Stomach (tissue), 4 donors: ENCODE measurements at regions not wholly inside any gene's neighbourhood (a gene's known extent, or its start where the extent isn't known, plus 50 kb on each side); places are given as distances from the start of the nearest gene placed in this dataset.

Source experiments
- EP300 ChIP-seq: sonication (generic); formaldehyde crosslinking; IDR thresholded peaks from one replicate; pipeline ENCODE4 v1.6.1; 2017; ENCODE audit warnings: antibody characterized with exemption
- POLR2A ChIP-seq, 4 donors: fragments of 450-650 bp; IDR thresholded peaks; one replicate each; pipeline ENCODE4 v1.6.1; 2016; ENCODE audit warnings: antibody characterized with exemption in 4 of 4, control low read depth in 2 of 4, mild to moderate bottlenecking in 1 of 4, moderate library complexity in 1 of 4
- POLR2AphosphoS5 ChIP-seq, 3 donors: sonication (generic); formaldehyde crosslinking; IDR thresholded peaks; one replicate each; pipeline ENCODE4 v1.6.1; 2016; ENCODE audit warnings: antibody characterized with exemption in 3 of 3
- TF ChIP-seq, protein P1 (sequence below), 7 experiments: fragments of 450-650 bp in 4 of 7; fragments of 200-600 bp in 3 of 7; sonication (generic) in 3 of 7; IDR thresholded peaks; one replicate each; pipeline ENCODE4 v1.5.1; 2016 to 2019; ENCODE audit warnings: antibody characterized with exemption in 7 of 7, control low read depth in 2 of 7, mild to moderate bottlenecking in 1 of 7

DNA sequence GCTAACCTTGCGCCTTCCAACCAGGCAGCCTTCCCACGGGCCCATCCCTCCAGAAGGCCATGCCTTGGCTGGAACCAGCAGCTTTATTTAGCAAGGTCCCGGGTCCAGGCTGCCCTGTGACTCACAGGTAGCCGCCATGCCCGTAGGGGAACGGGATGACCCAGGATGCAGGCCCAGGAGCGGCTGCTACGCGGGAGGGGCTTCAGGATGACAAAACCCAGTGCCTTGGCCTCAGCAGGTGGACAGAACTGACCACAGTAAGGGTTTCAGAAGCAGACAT is 63.3 kb downstream of the RTP5 start:
- TF ChIP-seq, protein P1, sequence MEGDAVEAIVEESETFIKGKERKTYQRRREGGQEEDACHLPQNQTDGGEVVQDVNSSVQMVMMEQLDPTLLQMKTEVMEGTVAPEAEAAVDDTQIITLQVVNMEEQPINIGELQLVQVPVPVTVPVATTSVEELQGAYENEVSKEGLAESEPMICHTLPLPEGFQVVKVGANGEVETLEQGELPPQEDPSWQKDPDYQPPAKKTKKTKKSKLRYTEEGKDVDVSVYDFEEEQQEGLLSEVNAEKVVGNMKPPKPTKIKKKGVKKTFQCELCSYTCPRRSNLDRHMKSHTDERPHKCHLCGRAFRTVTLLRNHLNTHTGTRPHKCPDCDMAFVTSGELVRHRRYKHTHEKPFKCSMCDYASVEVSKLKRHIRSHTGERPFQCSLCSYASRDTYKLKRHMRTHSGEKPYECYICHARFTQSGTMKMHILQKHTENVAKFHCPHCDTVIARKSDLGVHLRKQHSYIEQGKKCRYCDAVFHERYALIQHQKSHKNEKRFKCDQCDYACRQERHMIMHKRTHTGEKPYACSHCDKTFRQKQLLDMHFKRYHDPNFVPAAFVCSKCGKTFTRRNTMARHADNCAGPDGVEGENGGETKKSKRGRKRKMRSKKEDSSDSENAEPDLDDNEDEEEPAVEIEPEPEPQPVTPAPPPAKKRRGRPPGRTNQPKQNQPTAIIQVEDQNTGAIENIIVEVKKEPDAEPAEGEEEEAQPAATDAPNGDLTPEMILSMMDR (IDR thresholded peaks at IDR 0.05), result no peak
- TF ChIP-seq POLR2A (IDR thresholded peaks at IDR 0.05), result no peak
- TF ChIP-seq POLR2AphosphoS5 (IDR thresholded peaks at IDR 0.05), result no peak
- no peak for TF ChIP-seq EP300
